T47D (cell line): ENCODE measurements at regions not wholly inside any gene's neighbourhood (a gene's known extent, or its start where the extent isn't known, plus 50 kb on each side); places are given as distances from the start of the nearest gene placed in this dataset.

Source experiments
- DNase-seq, 2 experiments: peaks; one replicate each; pipeline versions ENCODE4 v3.0.0 to v3.0.0-alpha.2; 2011 to 2012; ENCODE audit warnings: low read depth in 1 of 2, low spot score in 1 of 2
- JUND ChIP-seq: IDR thresholded peaks from 2 replicates; pipeline ENCODE4 v1.6.1; 2012; ENCODE audit warnings: low read depth
- in situ Hi-C: cut with HindIII; loops from 2 replicates; pipeline ENCODE4 v1.10.0; 2016; ENCODE audit warnings: low sequenced_read_pairs, low pct_unique_long_range_greater_than_20kb

- no peak for DNase-seq
- no peak for TF ChIP-seq JUND
- in situ Hi-C loops: no loop called here
Observed at GRCh38 chr6:163772701-163773100, 358.2 kb downstream of the QKI start.

- no peak for TF ChIP-seq JUND
- no peak for DNase-seq
- in situ Hi-C loops: no loop called here
Observed at GRCh38 chr6:163771180-163771579, 356.7 kb downstream of the QKI start.

- TF ChIP-seq JUND: no peak
- DNase-seq: no peak
- in situ Hi-C loops: no loop called here
Observed at GRCh38 chr6:163768905-163769304, 354.4 kb downstream of the QKI start.

GRCh38 chr6:163766936-163767335 lies 352.4 kb downstream of the QKI start:
- no peak for TF ChIP-seq JUND
- in situ Hi-C loops: no loop called here
- DNase-seq: no peak

GRCh38 chr6:163765335-163765734 lies 350.8 kb downstream of the QKI start:
- no peak for DNase-seq
- no peak for TF ChIP-seq JUND
- in situ Hi-C loops: no loop called here

GRCh38 chr6:163764565-163764964 lies 350.0 kb downstream of the QKI start:
- in situ Hi-C loops: no loop called here
- TF ChIP-seq JUND: no peak
- no peak for DNase-seq

GRCh38 chr6:163761481-163761880 lies 347.0 kb downstream of the QKI start:
- DNase-seq: no peak
- in situ Hi-C loops: no loop called here
- TF ChIP-seq JUND: no peak

GRCh38 chr6:163760860-163761259 lies 346.3 kb downstream of the QKI start:
- no peak for TF ChIP-seq JUND
- in situ Hi-C loops: no loop called here
- DNase-seq: no peak

- in situ Hi-C loops: no loop called here
- DNase-seq: no peak
- no peak for TF ChIP-seq JUND
Observed at GRCh38 chr6:163759542-163759941, 345.0 kb downstream of the QKI start.

- in situ Hi-C loops: no loop called here
- no peak for TF ChIP-seq JUND
- no peak for DNase-seq
Observed at GRCh38 chr6:163757520-163757919, 343.0 kb downstream of the QKI start.

GRCh38 chr6:163756079-163756478 lies 341.6 kb downstream of the QKI start:
- in situ Hi-C loops: no loop called here
- TF ChIP-seq JUND: no peak
- no peak for DNase-seq

GRCh38 chr6:163754866-163755265 lies 340.3 kb downstream of the QKI start:
- DNase-seq: no peak
- no peak for TF ChIP-seq JUND
- in situ Hi-C loops: no loop called here

GRCh38 chr6:163753430-163753829 lies 338.9 kb downstream of the QKI start:
- in situ Hi-C loops: no loop called here

GRCh38 chr6:163752446-163752845 lies 337.9 kb downstream of the QKI start:
- in situ Hi-C loops: no loop called here
- no peak for TF ChIP-seq JUND
- no peak for DNase-seq

More at GRCh38 chr6:163753430-163753829, 338.9 kb downstream of the QKI start:
- no peak for DNase-seq
- TF ChIP-seq JUND: no peak
